ENCODE measurements at regions not wholly inside any gene's neighbourhood (a gene's known extent, or its start where the extent isn't known, plus 50 kb on each side); places are given as distances from the start of the nearest gene placed in this dataset.

DNA sequence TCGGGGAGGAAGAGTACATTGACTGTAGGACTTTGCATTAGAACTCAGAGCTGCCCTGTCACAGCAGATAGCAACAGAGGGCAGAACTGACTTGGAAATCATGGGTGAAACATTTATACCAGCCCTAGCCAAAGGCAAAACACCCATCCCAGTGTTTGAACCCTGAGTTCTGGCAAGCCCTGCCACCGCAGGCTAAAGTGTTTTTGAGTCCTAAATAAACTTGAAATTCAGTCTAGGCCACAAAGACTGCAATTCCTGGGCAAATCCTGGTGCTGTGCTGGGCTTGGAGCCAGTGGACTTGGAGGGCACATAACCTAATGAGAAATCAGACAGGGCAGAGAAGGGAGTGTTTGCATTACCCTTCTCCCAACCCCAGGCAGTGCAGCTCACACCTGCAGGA, 1015.7 kb downstream of the FSTL5 start:
- H3K4me3 ChIP-seq = no peak overlapping the region
- no peaks in the 10 kb centered on the region for H3K36me3 ChIP-seq (ENCODE audit: low read depth)
- ATAC-seq (no peak), DNase-seq (no peak)
- TF ChIP-seq, protein P1, sequence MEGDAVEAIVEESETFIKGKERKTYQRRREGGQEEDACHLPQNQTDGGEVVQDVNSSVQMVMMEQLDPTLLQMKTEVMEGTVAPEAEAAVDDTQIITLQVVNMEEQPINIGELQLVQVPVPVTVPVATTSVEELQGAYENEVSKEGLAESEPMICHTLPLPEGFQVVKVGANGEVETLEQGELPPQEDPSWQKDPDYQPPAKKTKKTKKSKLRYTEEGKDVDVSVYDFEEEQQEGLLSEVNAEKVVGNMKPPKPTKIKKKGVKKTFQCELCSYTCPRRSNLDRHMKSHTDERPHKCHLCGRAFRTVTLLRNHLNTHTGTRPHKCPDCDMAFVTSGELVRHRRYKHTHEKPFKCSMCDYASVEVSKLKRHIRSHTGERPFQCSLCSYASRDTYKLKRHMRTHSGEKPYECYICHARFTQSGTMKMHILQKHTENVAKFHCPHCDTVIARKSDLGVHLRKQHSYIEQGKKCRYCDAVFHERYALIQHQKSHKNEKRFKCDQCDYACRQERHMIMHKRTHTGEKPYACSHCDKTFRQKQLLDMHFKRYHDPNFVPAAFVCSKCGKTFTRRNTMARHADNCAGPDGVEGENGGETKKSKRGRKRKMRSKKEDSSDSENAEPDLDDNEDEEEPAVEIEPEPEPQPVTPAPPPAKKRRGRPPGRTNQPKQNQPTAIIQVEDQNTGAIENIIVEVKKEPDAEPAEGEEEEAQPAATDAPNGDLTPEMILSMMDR (IDR thresholded peaks at IDR 0.05) = no peak
- H3K9me3 ChIP-seq = peaks cover 3% of the 10 kb centered on the region
- H3K4me1 ChIP-seq (ENCODE audit: low read depth) = no peaks in the 10 kb centered on the region
- intact Hi-C loops (cut with DNase I, micrococcal nuclease) = no loop called here

DNA sequence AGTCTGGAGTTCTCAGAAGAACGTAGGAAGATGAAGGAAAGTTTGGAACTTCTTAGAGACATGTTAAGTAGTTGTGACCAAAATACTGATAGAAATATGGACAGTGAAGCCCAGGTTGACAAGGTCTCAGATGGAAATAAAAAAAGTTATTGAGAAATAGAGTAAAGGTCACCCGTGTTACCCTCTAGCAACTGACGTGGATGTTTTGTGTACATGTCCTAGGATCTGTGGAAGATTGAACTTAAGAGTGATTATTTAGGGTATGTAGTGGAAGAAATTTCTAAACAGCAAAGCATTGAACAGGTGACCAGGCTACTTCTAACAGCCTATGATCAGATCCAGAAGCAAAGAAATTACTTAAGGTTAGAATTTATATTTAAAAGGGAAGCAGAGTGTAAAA, 1020.4 kb downstream of the FSTL5 start:
- no peak overlapping the region for H3K4me3 ChIP-seq
- H3K36me3 ChIP-seq (ENCODE audit: low read depth) = no peaks in the 10 kb centered on the region
- no peaks in the 10 kb centered on the region for H3K4me1 ChIP-seq (ENCODE audit: low read depth)
- H3K9me3 ChIP-seq = peaks cover 7% of the 10 kb centered on the region
- intact Hi-C loops (cut with DNase I, micrococcal nuclease) = no loop called here
- DNase-seq (no peak), ATAC-seq (no peak)
- TF ChIP-seq, protein P1 (IDR thresholded peaks at IDR 0.05) = no peak

DNA sequence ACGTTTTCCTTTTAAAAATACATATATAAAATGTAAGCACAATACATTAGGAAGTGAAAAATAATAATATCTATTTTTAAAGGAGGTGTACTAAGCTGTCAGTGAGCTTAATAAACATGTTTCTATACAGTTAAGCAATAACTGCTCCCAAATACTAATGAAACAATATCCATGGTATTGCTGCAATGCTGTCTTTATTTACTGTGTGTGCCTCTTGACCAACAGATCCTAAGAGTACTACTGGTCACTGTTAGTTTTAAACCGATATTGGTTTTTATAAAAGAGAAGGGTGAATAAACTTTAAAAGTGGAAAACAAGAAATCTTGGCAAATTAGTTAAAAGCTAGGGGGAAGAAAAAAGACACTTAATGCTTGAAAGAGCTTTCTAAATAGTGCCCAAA, 1029.0 kb downstream of the FSTL5 start:
- intact Hi-C loops (cut with DNase I, micrococcal nuclease) = no loop called here
- TF ChIP-seq, protein P1 (IDR thresholded peaks at IDR 0.05) = no peak
- Histone ChIP-seq H3K9me3 (peaks cover 8% of the 10 kb centered on the region), H3K36me3 (ENCODE audit: low read depth) (no peaks in the 10 kb centered on the region), H3K4me1 (ENCODE audit: low read depth) (no peaks in the 10 kb centered on the region), H3K4me3 (no peak overlapping the region)
- ATAC-seq = no peak
- DNase-seq = no peak

DNA sequence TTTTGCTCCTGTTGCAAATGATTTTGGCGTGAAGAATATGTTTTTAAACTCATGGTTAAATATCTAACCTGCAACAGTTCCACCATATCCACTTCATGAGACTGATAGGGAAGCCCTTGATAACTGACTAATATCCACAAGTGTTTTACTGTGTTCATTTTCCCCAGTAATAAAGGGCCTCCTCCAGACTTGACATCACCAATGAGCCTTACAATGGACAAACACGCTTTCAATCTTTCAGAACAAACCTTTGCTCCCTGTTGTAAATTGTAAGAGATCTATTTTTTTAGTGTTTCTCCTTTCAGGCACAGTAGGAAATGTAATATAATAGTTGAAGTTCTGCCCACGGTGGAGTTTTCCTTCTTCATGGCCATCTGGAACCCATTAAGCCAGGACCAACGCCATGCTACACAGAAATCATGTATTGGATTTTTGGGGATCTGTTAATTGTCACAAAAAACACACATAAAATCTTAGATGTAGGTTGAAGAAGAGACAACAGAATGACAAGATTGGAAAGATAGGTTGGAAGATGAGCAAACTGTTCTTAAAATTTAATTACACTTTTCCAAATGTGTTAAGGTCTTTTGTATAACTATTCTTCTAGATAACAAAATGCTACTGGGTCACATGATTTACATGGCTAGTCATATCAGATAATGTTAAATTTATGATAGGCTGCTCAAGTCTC, 1030.1 kb downstream of the FSTL5 start:
- TF ChIP-seq, protein P1 (IDR thresholded peaks at IDR 0.05) = no peak
- DNase-seq = no peak
- intact Hi-C loops (cut with DNase I, micrococcal nuclease) = no loop called here

DNA sequence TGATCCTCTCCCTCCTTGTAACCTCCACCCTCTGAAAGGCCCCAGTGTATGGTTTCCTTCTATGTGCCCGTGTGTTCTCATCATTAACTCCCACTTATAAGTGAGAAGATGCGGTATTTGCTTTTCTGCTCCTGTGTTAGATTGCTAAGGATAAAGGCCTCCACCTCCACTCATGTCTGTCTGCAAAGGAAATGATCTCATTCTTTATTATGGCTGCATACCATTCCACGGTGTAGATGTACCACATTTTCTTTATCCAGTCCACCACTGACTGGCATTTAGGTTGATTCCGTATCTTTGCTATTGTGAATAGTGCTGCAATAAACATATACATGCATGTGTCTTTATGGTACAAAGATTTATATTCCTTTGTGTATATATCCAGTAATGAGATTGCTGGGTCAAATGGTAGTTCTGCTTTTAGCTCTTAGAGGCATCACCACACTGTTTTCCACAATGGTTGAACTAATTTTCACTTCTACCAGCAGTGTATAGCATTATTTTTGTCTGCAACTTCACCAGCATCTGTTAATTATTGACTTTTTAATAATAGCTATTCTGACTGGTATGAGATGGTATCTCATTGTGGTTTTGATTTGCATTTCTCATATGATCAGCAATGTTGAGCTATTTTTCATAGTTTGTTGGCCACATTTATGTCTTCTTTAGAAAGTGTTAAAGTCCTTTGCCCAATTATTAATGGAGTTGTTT, 1030.9 kb downstream of the FSTL5 start:
- ATAC-seq (no peak), DNase-seq (no peak)
- TF ChIP-seq, protein P1 (IDR thresholded peaks at IDR 0.05) = no peak
- Histone ChIP-seq H3K9me3 (peaks cover 5% of the 10 kb centered on the region), H3K4me3 (no peak overlapping the region), H3K36me3 (ENCODE audit: low read depth) (no peaks in the 10 kb centered on the region), H3K4me1 (ENCODE audit: low read depth) (no peaks in the 10 kb centered on the region)
- intact Hi-C loops (cut with DNase I, micrococcal nuclease) = no loop called here

More for the DNA sequence above, 1030.1 kb downstream of the FSTL5 start:
- no peak overlapping the region for H3K4me3 ChIP-seq
- H3K9me3 ChIP-seq = peaks cover 8% of the 10 kb centered on the region
- no peaks in the 10 kb centered on the region for H3K36me3 ChIP-seq (ENCODE audit: low read depth)
- no peak for ATAC-seq
- H3K4me1 ChIP-seq (ENCODE audit: low read depth) = no peaks in the 10 kb centered on the region
